OCI-LY1 (cell line): ENCODE measurements at regions not wholly inside any gene's neighbourhood (a gene's known extent, or its start where the extent isn't known, plus 50 kb on each side); places are given as distances from the start of the nearest gene placed in this dataset.

Experiments
- H2AFZ ChIP-seq: fragments of 200-600 bp; sonication (generic), shearing (Covaris generic); 2 replicates; pipeline ENCODE4 v1.6.0; 2014; ENCODE audit warnings: antibody characterized with exemption, mild to moderate bottlenecking, low read length
- H3F3A ChIP-seq: fragments of 200-600 bp; sonication (generic), shearing (Covaris generic); 2 replicates; pipeline ENCODE4 v1.6.0; 2014; ENCODE audit warnings: mild to moderate bottlenecking, antibody characterized with exemption, low read length, moderate library complexity; ENCODE audit not compliant: insufficient read depth
- H3K27ac ChIP-seq: fragments of 200-600 bp; sonication (generic); 2 replicates; pipeline ENCODE4 v1.5.1; 2014; ENCODE audit warnings: low read length, mixed run types, mild to moderate bottlenecking, low read depth; ENCODE audit not compliant: poor library complexity, severe bottlenecking
- H3K27me3 ChIP-seq: fragments of 200-600 bp; sonication (generic); 2 replicates; pipeline ENCODE4 v1.6.0; 2014; ENCODE audit warnings: antibody characterized with exemption, mild to moderate bottlenecking, low read length, moderate library complexity; ENCODE audit not compliant: insufficient read depth
- H3K36me3 ChIP-seq: fragments of 200-600 bp; sonication (generic); 2 replicates; pipeline ENCODE4 v1.6.1; 2014; ENCODE audit warnings: mild to moderate bottlenecking, antibody characterized with exemption, low read length, moderate library complexity, mixed read lengths; ENCODE audit not compliant: insufficient read depth
- H3K4me1 ChIP-seq: fragments of 200-600 bp; sonication (generic); 2 replicates; pipeline ENCODE4 v1.5.1; 2014; ENCODE audit warnings: mild to moderate bottlenecking, low read length, moderate library complexity; ENCODE audit not compliant: insufficient read depth, severe bottlenecking
- H3K4me2 ChIP-seq: fragments of 200-600 bp; sonication (generic), shearing (Covaris generic); 2 replicates; pipeline ENCODE4 v1.6.1; 2014; ENCODE audit warnings: low read length
- H3K4me3 ChIP-seq: fragments of 200-600 bp; sonication (generic); 2 replicates; pipeline ENCODE4 v1.5.1; 2014; ENCODE audit warnings: low read length, low read depth, mild to moderate bottlenecking, mixed read lengths; ENCODE audit not compliant: poor library complexity, severe bottlenecking
- H3K79me2 ChIP-seq: fragments of 200-600 bp; shearing (Covaris generic); 2 replicates; pipeline ENCODE4 v1.6.1; 2016; ENCODE audit warnings: mixed run types, low read length, mixed read lengths; ENCODE audit not compliant: insufficient read depth
- H3K9ac ChIP-seq: fragments of 200-600 bp; sonication (generic), shearing (Covaris generic); 2 replicates; pipeline ENCODE4 v1.6.1; 2014; ENCODE audit warnings: mild to moderate bottlenecking, low read length, mixed read lengths
- H3K9me2 ChIP-seq: fragments of 200-600 bp; sonication (generic), shearing (Covaris generic); 2 replicates; pipeline ENCODE4 v1.6.1; 2014; ENCODE audit warnings: low read depth, mild to moderate bottlenecking, low read length, mixed read lengths
- H3K9me3 ChIP-seq: fragments of 200-600 bp; shearing (Covaris generic); 2 replicates; pipeline ENCODE4 v1.6.1; 2014; ENCODE audit warnings: low read length, mixed read lengths
- H4K20me1 ChIP-seq: fragments of 200-600 bp; sonication (generic), shearing (Covaris generic); 2 replicates; pipeline ENCODE4 v1.6.0; 2016; ENCODE audit warnings: mild to moderate bottlenecking, low read length; ENCODE audit not compliant: insufficient read depth
- CTCF ChIP-seq: fragments of 200-600 bp; sonication (generic), shearing (Covaris generic); IDR thresholded peaks from 2 replicates; pipeline ENCODE4 v1.5.1; 2017; ENCODE audit warnings: mild to moderate bottlenecking, antibody characterized with exemption, low read length, moderate library complexity, mixed read lengths
- EZH2 ChIP-seq: fragments of 200-600 bp; sonication (generic), shearing (Covaris generic); IDR thresholded peaks from 2 replicates; pipeline ENCODE4 v1.8.0; 2017; ENCODE audit warnings: borderline replicate concordance, mixed run types, mild to moderate bottlenecking, antibody characterized with exemption, low read length, moderate library complexity, mixed read lengths

GRCh38 chr18:51767293-51767692 lies 569.8 kb upstream of the MEX3C start:
- H3K4me1 ChIP-seq = no peaks in the 10 kb centered on the region
- no peaks in the 10 kb centered on the region for H3K9me3 ChIP-seq
- H3F3A ChIP-seq = no peaks in the 10 kb centered on the region
- H2AFZ ChIP-seq = no peak overlapping the region
- no peaks in the 10 kb centered on the region for H3K36me3 ChIP-seq
- no peak for TF ChIP-seq CTCF
- no peak for TF ChIP-seq EZH2
- H3K9ac ChIP-seq = no peak overlapping the region
- H3K9me2 ChIP-seq = no peaks in the 10 kb centered on the region
- no peaks in the 10 kb centered on the region for H3K79me2 ChIP-seq
- H3K27me3 ChIP-seq = no peaks in the 10 kb centered on the region
- H3K27ac ChIP-seq = no peak overlapping the region
- H4K20me1 ChIP-seq = no peaks in the 10 kb centered on the region
- no peak overlapping the region for H3K4me2 ChIP-seq
- no peak overlapping the region for H3K4me3 ChIP-seq

- Histone ChIP-seq H3K4me1 (no peaks in the 10 kb centered on the region), H4K20me1 (no peaks in the 10 kb centered on the region), H3K79me2 (no peaks in the 10 kb centered on the region), H3F3A (no peaks in the 10 kb centered on the region), H3K27me3 (no peaks in the 10 kb centered on the region), H3K9ac (no peak overlapping the region), H3K4me3 (no peak overlapping the region), H2AFZ (no peak overlapping the region), H3K9me3 (no peaks in the 10 kb centered on the region), H3K4me2 (no peak overlapping the region), H3K9me2 (no peaks in the 10 kb centered on the region), H3K36me3 (no peaks in the 10 kb centered on the region), H3K27ac (no peak overlapping the region)
- TF ChIP-seq CTCF = no peak
- TF ChIP-seq EZH2 = no peak
Measured at GRCh38 chr18:51778115-51778514, 561.9 kb upstream of the DCC start.

GRCh38 chr18:51789871-51790270 lies 550.1 kb upstream of the DCC start:
- Histone ChIP-seq H3K27me3 (no peaks in the 10 kb centered on the region), H2AFZ (no peak overlapping the region), H3K4me3 (no peak overlapping the region), H4K20me1 (no peaks in the 10 kb centered on the region), H3K79me2 (no peaks in the 10 kb centered on the region), H3K4me1 (no peaks in the 10 kb centered on the region), H3K27ac (no peak overlapping the region), H3K4me2 (no peak overlapping the region), H3K9me2 (no peaks in the 10 kb centered on the region), H3K9ac (no peak overlapping the region), H3K36me3 (no peaks in the 10 kb centered on the region), H3F3A (no peaks in the 10 kb centered on the region), H3K9me3 (no peaks in the 10 kb centered on the region)
- TF ChIP-seq EZH2 (no peak), CTCF (no peak)
